HG03439 (cell line): ENCODE measurements at regions not wholly inside any gene's neighbourhood (a gene's known extent, or its start where the extent isn't known, plus 50 kb on each side); places are given as distances from the start of the nearest gene placed in this dataset.

ENCODE experiments used
- ATAC-seq: cut with Tn5 transposase; IDR thresholded peaks from one replicate; pipeline ENCODE4 v1.9.1; 2021; ENCODE audit warnings: mild to moderate bottlenecking, moderate library complexity; ENCODE audit not compliant: unreplicated experiment

DNA sequence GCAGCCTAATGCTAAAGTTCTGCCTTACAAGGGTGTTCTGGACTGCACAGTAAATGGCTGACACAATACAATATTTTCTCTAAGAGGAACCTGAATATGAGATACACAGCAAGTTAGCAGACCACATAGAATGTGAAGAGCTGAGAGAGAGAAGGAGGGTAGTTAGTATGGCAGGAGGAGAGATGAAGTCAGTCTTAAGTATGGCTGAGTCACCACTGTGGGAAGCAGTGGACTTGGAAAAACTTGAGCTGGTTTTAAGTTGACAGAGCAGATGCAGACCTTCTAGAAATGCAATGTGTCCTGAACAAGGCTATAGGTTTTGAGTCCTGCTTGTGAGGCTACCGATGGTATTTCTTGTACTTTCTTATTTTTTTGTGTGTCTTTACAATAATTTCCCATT is 172.5 kb downstream of the SH2D1A start:
- ATAC-seq: no peak

GRCh38 chrX:124524852-124525251 is 178.5 kb downstream of the SH2D1A start:
- ATAC-seq: no peak

DNA sequence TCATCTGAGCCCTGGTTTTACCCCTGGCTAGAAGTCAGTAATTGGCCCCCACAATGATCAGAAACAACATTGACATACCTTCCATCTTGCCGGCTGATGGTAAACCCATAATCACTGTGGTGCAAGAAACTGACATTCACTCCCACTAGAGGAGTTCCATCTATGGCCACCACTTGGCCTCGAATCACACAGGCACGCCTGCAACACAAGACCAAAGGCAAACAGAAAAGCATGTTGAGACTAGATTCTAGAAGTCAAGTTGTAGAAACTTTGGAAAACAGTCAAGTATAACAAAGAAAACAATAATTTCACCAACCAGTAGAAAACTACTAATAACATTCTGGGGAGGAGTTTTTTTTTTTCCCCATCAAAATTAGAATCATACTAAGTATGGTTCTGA is 183.4 kb downstream of the SH2D1A start:
- ATAC-seq: no peak

DNA sequence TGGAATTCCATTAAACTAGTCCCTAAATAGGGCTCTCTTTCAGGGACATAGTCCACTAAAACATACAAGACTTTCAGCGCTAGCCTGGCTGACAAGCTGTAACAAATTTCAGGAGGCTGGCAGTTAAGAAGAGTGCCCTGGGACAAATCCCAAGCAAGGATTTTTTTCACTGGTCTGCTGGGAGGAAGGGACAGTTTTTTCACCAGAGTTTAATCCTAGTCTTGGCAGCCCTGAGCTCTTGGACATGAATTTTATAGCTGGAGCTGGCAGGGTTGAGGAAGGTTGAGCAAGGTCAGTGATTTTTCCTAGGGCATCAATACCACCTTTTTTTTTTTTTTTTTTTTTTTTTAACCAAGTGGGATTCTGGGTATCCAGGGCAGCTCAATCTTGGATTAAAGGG is 184.4 kb downstream of the SH2D1A start:
- ATAC-seq: no peak

DNA sequence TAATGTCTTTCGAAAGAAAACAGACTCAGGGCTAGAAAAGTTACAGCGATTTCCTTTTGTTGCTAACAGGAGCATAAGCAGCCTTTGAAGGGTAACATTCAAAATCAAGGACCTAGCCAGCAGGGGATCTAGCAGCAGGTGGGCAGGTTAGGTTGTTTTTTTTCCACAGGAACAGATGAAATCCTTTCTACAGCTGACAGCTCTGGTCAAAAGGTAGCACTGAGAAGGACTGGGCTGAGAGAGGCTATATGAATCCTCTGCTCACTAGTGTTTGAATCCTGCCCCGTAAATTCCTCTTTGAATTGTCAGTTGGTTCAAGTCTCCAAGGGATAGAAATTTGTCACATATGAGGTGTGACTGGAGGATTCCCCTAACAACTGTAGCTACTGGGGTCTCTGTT is 188.2 kb downstream of the SH2D1A start:
- ATAC-seq: no peak

DNA sequence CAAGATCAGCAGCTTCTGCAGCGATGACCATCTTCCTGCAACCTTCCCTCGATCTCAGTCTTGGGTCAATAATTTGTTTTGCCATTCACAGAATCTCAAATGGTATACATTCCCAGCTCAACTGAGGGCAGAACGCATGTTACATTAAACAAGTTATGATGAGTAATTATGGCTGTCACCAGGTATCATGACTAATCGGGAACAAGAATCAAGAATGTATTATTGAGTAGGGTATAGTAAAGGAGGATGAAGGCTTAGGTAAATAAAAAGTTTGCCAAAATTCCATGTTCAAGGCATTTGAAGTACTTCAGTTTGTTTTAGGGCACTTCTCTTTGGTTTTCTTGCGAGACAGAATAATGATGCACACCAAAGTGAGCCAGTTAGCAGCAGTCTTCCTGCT is 194.1 kb downstream of the SH2D1A start:
- ATAC-seq: no peak

GRCh38 chrX:124548571-124548970 is 202.2 kb downstream of the SH2D1A start:
- ATAC-seq: no peak

DNA sequence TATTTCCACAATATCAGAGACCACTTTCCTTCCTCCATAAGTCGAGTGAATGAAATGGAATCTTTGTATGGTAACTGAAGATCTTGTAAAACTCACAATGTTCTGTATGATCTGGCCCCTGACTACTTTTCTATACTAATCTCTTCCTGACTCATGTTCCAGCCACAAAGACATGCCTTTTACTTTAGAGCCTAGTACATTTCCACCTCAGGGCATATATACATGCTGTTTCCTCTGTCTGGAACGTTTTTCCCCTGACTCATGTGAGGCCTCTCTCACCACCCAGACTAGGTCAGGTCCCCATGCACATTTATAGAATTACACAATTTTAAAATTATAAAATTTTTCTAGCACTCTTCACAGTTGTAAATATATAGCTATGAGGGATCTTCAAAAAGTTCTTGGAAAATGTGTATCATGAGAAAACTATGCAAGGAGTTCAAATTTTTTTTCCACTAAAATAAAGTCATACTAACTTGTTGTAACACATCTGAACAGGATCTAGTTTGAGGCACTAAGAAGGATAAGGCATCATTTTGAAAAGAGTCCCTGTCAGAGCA is 208.8 kb downstream of the SH2D1A start:
- no peak for ATAC-seq

DNA sequence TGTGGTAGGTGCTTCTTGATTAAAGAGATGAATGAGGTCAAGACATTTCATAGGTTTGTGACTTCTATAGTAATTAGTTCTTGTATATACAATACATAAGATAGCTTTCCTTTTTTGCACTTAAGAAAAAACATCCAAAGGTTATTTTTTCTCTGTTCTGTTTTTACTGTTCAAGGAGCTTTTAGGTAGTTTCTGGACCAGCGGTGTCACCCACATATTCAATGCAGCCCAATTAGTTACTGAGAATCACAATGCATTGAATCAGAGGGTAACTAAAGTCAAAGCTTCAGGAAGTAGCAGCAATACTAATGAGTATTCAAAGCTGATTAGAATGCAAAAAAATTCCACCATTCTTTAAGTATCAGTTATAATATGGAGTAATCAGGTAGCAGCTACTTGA is 211.6 kb downstream of the SH2D1A start:
- no peak for ATAC-seq

- ATAC-seq: no peak
These were observed 227.1 kb downstream of the SH2D1A start for GRCh38 chrX:124573468-124573867.

GRCh38 chrX:124592744-124593143 is 246.4 kb downstream of the SH2D1A start:
- no peak for ATAC-seq

DNA sequence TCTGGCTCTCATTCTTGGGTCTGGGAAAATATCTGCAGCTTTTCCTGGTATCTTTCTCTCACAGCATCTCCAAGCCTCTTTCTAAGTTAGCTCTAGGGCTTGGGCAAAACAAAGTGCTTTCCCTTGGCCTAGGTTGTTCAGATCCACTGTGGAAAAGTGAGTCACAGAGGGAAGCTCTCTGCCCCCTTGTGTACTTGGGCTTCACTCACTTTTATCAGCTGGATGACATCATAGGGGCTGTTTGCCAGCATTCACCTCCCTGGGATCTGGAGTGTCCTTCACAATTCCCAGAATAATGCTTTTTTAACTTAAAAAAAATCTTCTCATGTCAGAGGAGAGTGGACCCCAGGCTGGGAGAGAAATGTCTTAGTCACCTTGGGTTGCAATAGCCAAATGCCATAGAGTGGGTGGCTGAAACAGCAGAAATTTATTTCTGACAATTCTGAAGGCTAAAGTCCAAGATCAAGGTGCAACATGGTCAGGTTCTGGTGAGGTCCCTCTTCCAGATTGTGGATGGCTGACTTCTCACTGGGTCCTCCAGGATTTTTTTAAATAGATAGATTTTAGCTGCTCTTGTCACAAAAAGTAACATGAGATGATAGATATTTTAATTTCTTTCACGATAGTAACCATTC is 247.8 kb downstream of the SH2D1A start:
- ATAC-seq: no peak

- ATAC-seq: no peak
These were observed 259.1 kb downstream of the SH2D1A start for GRCh38 chrX:124605511-124605910.

DNA sequence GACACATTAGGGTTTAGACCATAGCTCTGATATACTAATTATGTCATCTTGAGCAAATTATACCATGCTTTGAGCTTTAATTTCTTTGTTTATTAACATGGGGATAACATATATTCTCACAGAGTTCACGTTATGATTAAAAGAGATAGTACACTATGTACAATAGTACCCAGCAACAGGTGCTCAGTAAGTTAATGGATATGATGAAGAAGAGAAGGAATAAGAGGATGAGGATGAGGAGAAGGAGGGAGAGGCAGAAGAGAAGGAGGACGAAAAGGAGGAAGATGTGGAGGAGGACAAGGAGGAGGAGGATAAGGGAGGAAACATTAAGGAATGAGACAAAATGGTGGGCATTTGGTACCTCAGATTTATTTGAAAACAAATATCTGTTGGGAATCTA is 260.4 kb downstream of the SH2D1A start:
- no peak for ATAC-seq

GRCh38 chrX:124619710-124620109 is 273.3 kb downstream of the SH2D1A start:
- ATAC-seq: no peak

DNA sequence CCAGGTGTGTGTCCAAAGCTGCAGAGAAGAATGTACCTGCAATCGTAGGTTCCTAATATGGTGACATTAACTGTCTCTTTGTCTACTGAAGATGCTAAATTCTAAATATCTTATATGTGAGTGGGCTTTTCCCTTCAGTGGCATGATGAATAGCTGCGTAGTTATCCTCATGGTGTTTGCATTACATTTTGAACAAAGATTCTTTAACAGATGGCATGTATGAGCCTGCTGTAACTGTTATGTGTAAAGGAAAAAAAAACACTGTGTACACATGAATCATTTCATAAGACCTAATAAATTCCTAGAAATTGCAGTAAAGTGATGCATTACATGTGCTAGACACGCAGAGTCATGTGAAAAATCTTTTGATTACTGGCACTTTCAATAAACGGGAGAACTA is 288.0 kb downstream of the SH2D1A start:
- ATAC-seq: no peak

- no peak for ATAC-seq
These were observed 295.6 kb downstream of the SH2D1A start for GRCh38 chrX:124641737-124642491.

GRCh38 chrX:124646403-124646802 is 300.0 kb downstream of the SH2D1A start:
- ATAC-seq: no peak

- no peak for ATAC-seq
These were observed 304.7 kb downstream of the SH2D1A start for GRCh38 chrX:124651031-124651430.

DNA sequence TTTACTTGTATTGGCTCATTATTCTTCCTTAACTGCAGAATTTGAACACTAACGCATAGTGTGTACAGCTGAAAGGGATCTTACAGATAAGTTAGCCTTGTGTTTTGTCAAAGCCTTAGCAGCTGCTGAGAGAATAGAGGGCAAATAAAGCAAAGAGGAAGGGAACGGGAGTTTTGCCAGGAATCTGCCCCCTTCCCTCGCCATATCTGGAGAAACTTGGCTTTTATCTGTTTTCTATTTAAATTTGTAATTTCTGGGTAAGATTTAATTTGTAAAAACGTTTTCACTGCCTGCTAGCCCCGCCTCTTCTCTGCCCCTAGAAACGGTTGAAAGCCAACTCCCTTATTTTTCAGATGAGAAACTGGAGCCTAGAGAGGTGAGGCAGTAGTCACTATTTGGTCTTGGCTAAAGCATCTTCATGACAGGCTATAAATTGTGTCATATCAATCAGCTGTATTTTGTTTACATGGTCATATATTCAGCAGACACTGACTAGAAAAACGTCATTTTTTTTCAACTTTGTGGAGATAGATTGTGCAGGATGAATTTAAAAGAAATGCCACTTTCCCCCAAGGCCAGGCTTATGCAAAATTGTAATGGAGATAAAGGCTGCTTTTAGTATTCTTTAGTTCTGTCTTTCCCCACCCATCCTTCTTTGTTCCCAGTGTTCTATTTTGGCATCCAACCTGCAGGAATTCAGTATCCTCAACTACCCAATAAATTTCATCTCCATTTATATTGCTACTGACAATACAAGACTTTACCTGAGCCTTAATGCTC is 319.4 kb downstream of the SH2D1A start:
- no peak for ATAC-seq

DNA sequence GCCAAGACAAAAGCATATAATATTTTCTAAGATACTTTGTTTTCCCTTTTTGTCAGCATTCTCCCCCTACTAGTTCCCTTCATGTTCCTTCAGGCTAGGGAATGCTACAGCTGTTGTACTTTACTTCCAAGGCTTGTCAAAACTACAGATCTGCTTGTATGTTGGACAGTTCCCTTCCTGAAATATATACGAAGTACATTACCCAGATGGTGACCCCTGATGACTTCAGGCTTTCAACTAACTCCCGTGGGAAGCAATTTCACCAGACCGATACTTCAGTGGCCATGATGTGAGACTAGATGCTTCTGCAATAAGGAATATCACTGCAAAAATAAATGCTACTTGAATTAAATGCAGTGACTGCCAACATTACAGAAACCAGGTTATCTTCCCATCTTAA is 332.8 kb downstream of the SH2D1A start:
- no peak for ATAC-seq

GRCh38 chrX:124680287-124680686 is 333.9 kb downstream of the SH2D1A start:
- no peak for ATAC-seq
